SK-N-SH treated with all-trans-retinoic acid at 6 μM for 48 hours (cell line): ENCODE measurements at regions not wholly inside any gene's neighbourhood (a gene's known extent, or its start where the extent isn't known, plus 50 kb on each side); places are given as distances from the start of the nearest gene placed in this dataset.

ENCODE experiments used
- ATAC-seq: fragments of 200-7000 bp; cut with Tn5 transposase; 3 replicates; pipeline ENCODE4 v1.9.1; 2020; ENCODE audit warnings: mild to moderate bottlenecking, moderate library complexity
- CREB5 ChIP-seq: fragments of 250-450 bp; sonication (Bioruptor Pico); IDR thresholded peaks from 2 replicates; pipeline ENCODE4 v1.5.1; 2020; ENCODE audit warnings: low read depth, mild to moderate bottlenecking, moderate library complexity
- CSRNP3 ChIP-seq: fragments of 250-450 bp; sonication (Bioruptor Pico); IDR thresholded peaks from 2 replicates; pipeline ENCODE4 v1.5.1; 2021; ENCODE audit warnings: mild to moderate bottlenecking, moderate library complexity
- ESRRG ChIP-seq: fragments of 250-450 bp; sonication (Bioruptor Pico); IDR thresholded peaks from 2 replicates; pipeline ENCODE4 v1.6.1; 2021; ENCODE audit warnings: mild to moderate bottlenecking
- GLIS3 ChIP-seq: fragments of 250-450 bp; sonication (Bioruptor Pico); IDR thresholded peaks from 2 replicates; pipeline ENCODE4 v1.5.0; 2020; ENCODE audit warnings: mild to moderate bottlenecking, moderate library complexity
- ISL1 ChIP-seq: fragments of 250-450 bp; sonication (Bioruptor Pico); IDR thresholded peaks from 2 replicates; pipeline ENCODE4 v2.1.2; 2022; ENCODE audit warnings: mild to moderate bottlenecking, moderate library complexity
- OSR1 ChIP-seq: fragments of 250-450 bp; sonication (Bioruptor Pico); IDR thresholded peaks from 2 replicates; pipeline ENCODE4 v1.8.0; 2022; ENCODE audit warnings: moderate library complexity, mild to moderate bottlenecking, inconsistent platforms
- PATZ1 ChIP-seq: fragments of 250-450 bp; sonication (Bioruptor Pico); IDR thresholded peaks from 2 replicates; pipeline ENCODE4 v1.8.0; 2020; ENCODE audit warnings: mild to moderate bottlenecking, moderate library complexity, borderline replicate concordance
- POU6F1 ChIP-seq: fragments of 250-450 bp; sonication (Bioruptor Pico); IDR thresholded peaks from 2 replicates; pipeline ENCODE4 v1.8.0; 2021; ENCODE audit warnings: low read depth, mild to moderate bottlenecking, moderate library complexity, borderline replicate concordance
- PPARA ChIP-seq: fragments of 250-450 bp; sonication (Bioruptor Pico); IDR thresholded peaks from 2 replicates; pipeline ENCODE4 v1.5.0; 2020; ENCODE audit warnings: mild to moderate bottlenecking, borderline replicate concordance
- RARB ChIP-seq: fragments of 250-450 bp; sonication (Bioruptor Pico); IDR thresholded peaks from 2 replicates; pipeline ENCODE4 v1.8.0; 2021; ENCODE audit warnings: mild to moderate bottlenecking, moderate library complexity
- TCF4 ChIP-seq: fragments of 250-450 bp; sonication (Bioruptor Pico); IDR thresholded peaks from 2 replicates; pipeline ENCODE4 v1.8.0; 2021; ENCODE audit warnings: mild to moderate bottlenecking, moderate library complexity, borderline replicate concordance
- TSHZ2 ChIP-seq: fragments of 250-450 bp; sonication (Bioruptor Pico); IDR thresholded peaks from 2 replicates; pipeline ENCODE4 v1.5.0; 2020; ENCODE audit warnings: mild to moderate bottlenecking, moderate library complexity
- ZC3H10 ChIP-seq: fragments of 250-450 bp; sonication (Bioruptor Pico); IDR thresholded peaks from 2 replicates; pipeline ENCODE4 v1.5.1; 2021; ENCODE audit warnings: mild to moderate bottlenecking, moderate library complexity
- ZFP3 ChIP-seq: fragments of 250-450 bp; sonication (Bioruptor Pico); IDR thresholded peaks from 2 replicates; pipeline ENCODE4 v1.5.0; 2020; ENCODE audit warnings: mild to moderate bottlenecking, moderate library complexity
- ZFP30 ChIP-seq: fragments of 450-650 bp; formaldehyde crosslinking; IDR thresholded peaks from 2 replicates; pipeline ENCODE4 v1.5.0; 2022; ENCODE audit warnings: mild to moderate bottlenecking, moderate library complexity
- ZNF565 ChIP-seq: fragments of 450-650 bp; formaldehyde crosslinking; conservative IDR thresholded peaks from 2 replicates; pipeline ENCODE4 v1.5.0; 2020; ENCODE audit warnings: low read depth, mild to moderate bottlenecking, moderate library complexity
- ZNF70 ChIP-seq: fragments of 450-650 bp; formaldehyde crosslinking; IDR thresholded peaks from 2 replicates; pipeline ENCODE4 v1.5.0; 2020; ENCODE audit warnings: mild to moderate bottlenecking, moderate library complexity
- ZNF8 ChIP-seq: fragments of 450-650 bp; formaldehyde crosslinking; IDR thresholded peaks from 2 replicates; pipeline ENCODE4 v1.5.0; 2020; ENCODE audit warnings: mild to moderate bottlenecking, moderate library complexity

GRCh38 chr4:77332696-77333270 is 175.8 kb downstream of the CCNG2 start:
- TF ChIP-seq TSHZ2 (CRISPR knock-in tag): no peak
- no peak for TF ChIP-seq ZFP30 (CRISPR knock-in tag)
- no peak for TF ChIP-seq ZNF70 (CRISPR knock-in tag)
- no peak for TF ChIP-seq ISL1 (CRISPR knock-in tag)
- no peak for TF ChIP-seq CSRNP3 (CRISPR knock-in tag)
- TF ChIP-seq POU6F1 (CRISPR knock-in tag): no peak
- no peak for TF ChIP-seq ESRRG (CRISPR knock-in tag)
- no peak for TF ChIP-seq RARB (CRISPR knock-in tag)
- TF ChIP-seq ZC3H10 (CRISPR knock-in tag): no peak
- TF ChIP-seq CREB5: no peak
- no peak for TF ChIP-seq ZNF565 (CRISPR knock-in tag)
- no peak for TF ChIP-seq ZNF8 (CRISPR knock-in tag)
- no peak for ATAC-seq

- TF ChIP-seq RARB (CRISPR knock-in tag) (no peak), ZFP30 (CRISPR knock-in tag) (no peak), ISL1 (CRISPR knock-in tag) (no peak), GLIS3 (CRISPR knock-in tag) (no peak), PPARA (CRISPR knock-in tag) (no peak), TCF4 (CRISPR knock-in tag) (no peak), PATZ1 (CRISPR knock-in tag) (no peak), ZNF70 (CRISPR knock-in tag) (no peak), CREB5 (no peak), ESRRG (CRISPR knock-in tag) (no peak), POU6F1 (CRISPR knock-in tag) (no peak), TSHZ2 (CRISPR knock-in tag) (no peak), ZFP3 (CRISPR knock-in tag) (no peak), OSR1 (CRISPR knock-in tag) (no peak), ZNF565 (CRISPR knock-in tag) (no peak), ZNF8 (CRISPR knock-in tag) (no peak)
- no peak for ATAC-seq
These were observed 179.6 kb downstream of the CCNG2 start for GRCh38 chr4:77336411-77337142.
